ENCODE measurements at regions not wholly inside any gene's neighbourhood (a gene's known extent, or its start where the extent isn't known, plus 50 kb on each side); places are given as distances from the start of the nearest gene placed in this dataset.

GRCh38 chr16:85428168-85428898 is 184.8 kb upstream of the GSE1 start (continued):
- TF ChIP-seq RAD21 (CRISPR knock-in tag; IDR thresholded peaks at IDR 0.05) (peak; percentile 54), RARA (CRISPR knock-in tag; IDR thresholded peaks at IDR 0.05) (no peak), ZMYM2 (CRISPR knock-in tag; IDR thresholded peaks at IDR 0.05) (peak; percentile 93), ZBTB2 (CRISPR knock-in tag; IDR thresholded peaks at IDR 0.05; ENCODE audit: low read depth) (no peak), ARID2 (CRISPR knock-in tag; IDR thresholded peaks at IDR 0.05; ENCODE audit: borderline replicate concordance) (no peak), HDAC2 (CRISPR knock-in tag; IDR thresholded peaks at IDR 0.05) (peak; percentile 54; the same call in 1 of the 2 replicates), STAG1 (CRISPR knock-in tag; IDR thresholded peaks at IDR 0.05) (peak; percentile 53), ZNF629 (CRISPR knock-in tag; conservative IDR thresholded peaks at IDR 0.05) (peak; percentile 100), KLF16 (CRISPR knock-in tag; IDR thresholded peaks at IDR 0.05) (no peak), TEAD3 (CRISPR knock-in tag; optimal IDR thresholded peaks at IDR 0.05; ENCODE audit: borderline replicate concordance) (no peak), PRDM10 (CRISPR knock-in tag; IDR thresholded peaks at IDR 0.05; ENCODE audit: low read depth) (no peak), RCOR2 (CRISPR knock-in tag; IDR thresholded peaks at IDR 0.05) (peak; percentile 72; the same call in 1 of the 2 replicates), CTCF (CRISPR knock-in tag; IDR thresholded peaks at IDR 0.05) (peak; percentile 88), ZNF24 (IDR thresholded peaks at IDR 0.05) (no peak), ZMYM3 (CRISPR knock-in tag; IDR thresholded peaks at IDR 0.05) (peak; percentile 98), ZNF772 (CRISPR knock-in tag; IDR thresholded peaks at IDR 0.05) (no peak), CHD4 (IDR thresholded peaks at IDR 0.05; ENCODE audit: borderline replicate concordance, low read length) (peak; percentile 83), SMC3 (IDR thresholded peaks at IDR 0.05; ENCODE audit: low read length) (peak; percentile 53), ZNF891 (CRISPR knock-in tag; IDR thresholded peaks at IDR 0.05) (0 out of 2 replicates have a peak, but pooled peaks have one; percentile 35), ZNF768 (CRISPR knock-in tag; IDR thresholded peaks at IDR 0.05) (peak; percentile 36; the same call in 1 of the 2 replicates), HCFC1 (IDR thresholded peaks at IDR 0.05; ENCODE audit: low read depth, low read length) (no peak), ZSCAN31 (CRISPR knock-in tag; IDR thresholded peaks at IDR 0.05; ENCODE audit: low read depth) (no peak), NFKB2 (CRISPR knock-in tag; IDR thresholded peaks at IDR 0.05; ENCODE audit: borderline replicate concordance) (0 out of 2 replicates have a peak, but pooled peaks have one; percentile 14), MATR3 (CRISPR knock-in tag; IDR thresholded peaks at IDR 0.05) (no peak), SALL1 (CRISPR knock-in tag; IDR thresholded peaks at IDR 0.05) (0 out of 2 replicates have a peak, but pooled peaks have one; percentile 23), NR2F2 (IDR thresholded peaks at IDR 0.05; ENCODE audit: borderline replicate concordance, low read depth) (no peak), ZNF776 (CRISPR knock-in tag; IDR thresholded peaks at IDR 0.05) (no peak)
